ENCODE measurements at regions not wholly inside any gene's neighbourhood (a gene's known extent, or its start where the extent isn't known, plus 50 kb on each side); places are given as distances from the start of the nearest gene placed in this dataset.
"Not testable (repeated sequence)": the region's sequence is repeated elsewhere in the genome, so short reads cannot be mapped to it uniquely, and the experiment has no call there.

GRCh38 chr6:166803471-166803870, 152.9 kb downstream of the RNASET2 start:
- Histone ChIP-seq H3K4me1 (no peaks in the 10 kb centered on the region), H3K9me3 (peaks cover 14% of the 10 kb centered on the region), H3K27ac (no peak overlapping the region), H3K4me3 (no peak overlapping the region), H3K36me3 (no peaks in the 10 kb centered on the region), H3K27me3 (no peaks in the 10 kb centered on the region)
- no peak for DNase-seq
- TF ChIP-seq CTCF (IDR thresholded peaks at IDR 0.05), result no peak
- ATAC-seq, result no peak
- intact Hi-C loops (cut with DNase I), result no loop called here

GRCh38 chr6:166802401-166802800, 153.9 kb downstream of the RNASET2 start:
- DNase-seq, result no peak
- Histone ChIP-seq H3K4me3 (no peak overlapping the region), H3K27ac (no peak overlapping the region), H3K27me3 (no peaks in the 10 kb centered on the region), H3K9me3 (peaks cover 14% of the 10 kb centered on the region), H3K4me1 (no peaks in the 10 kb centered on the region), H3K36me3 (no peaks in the 10 kb centered on the region)
- no peak for TF ChIP-seq CTCF (IDR thresholded peaks at IDR 0.05)
- intact Hi-C loops (cut with DNase I), result no loop called here
- ATAC-seq, result no peak

- TF ChIP-seq CTCF (IDR thresholded peaks at IDR 0.05), result no peak
- ATAC-seq, result no peak
Measured at GRCh38 chr6:166800137-166800536, 156.2 kb downstream of the RNASET2 start.

GRCh38 chr6:166798652-166799051, 157.7 kb downstream of the RNASET2 start:
- Histone ChIP-seq H3K4me1 (no peaks in the 10 kb centered on the region), H3K9me3 (no peaks in the 10 kb centered on the region), H3K27me3 (no peaks in the 10 kb centered on the region), H3K27ac (no peak overlapping the region), H3K4me3 (no peak overlapping the region), H3K36me3 (no peaks in the 10 kb centered on the region)
- intact Hi-C loops (cut with DNase I), result no loop called here
- no peak for ATAC-seq
- no peak for TF ChIP-seq CTCF (IDR thresholded peaks at IDR 0.05)
- no peak for DNase-seq

More at GRCh38 chr6:166800137-166800536, 156.2 kb downstream of the RNASET2 start:
- Histone ChIP-seq H3K36me3 (no peaks in the 10 kb centered on the region), H3K27ac (no peak overlapping the region), H3K27me3 (no peaks in the 10 kb centered on the region), H3K4me3 (no peak overlapping the region), H3K4me1 (no peaks in the 10 kb centered on the region), H3K9me3 (no peaks in the 10 kb centered on the region)
- DNase-seq, result no peak
- intact Hi-C loops (cut with DNase I), result no loop called here

GRCh38 chr6:166796610-166797009, 159.7 kb downstream of the RNASET2 start:
- no peak overlapping the region for H3K27ac ChIP-seq
- H3K9me3 ChIP-seq, result no peaks in the 10 kb centered on the region
- TF ChIP-seq CTCF (IDR thresholded peaks at IDR 0.05), result no peak
- intact Hi-C loops (cut with DNase I), result no loop called here
- H3K4me3 ChIP-seq, result no peak overlapping the region
- no peaks in the 10 kb centered on the region for H3K27me3 ChIP-seq
- DNase-seq (no peak), ATAC-seq (peak; percentile 29)
- no peaks in the 10 kb centered on the region for H3K4me1 ChIP-seq
- H3K36me3 ChIP-seq, result no peaks in the 10 kb centered on the region

GRCh38 chr6:166795879-166796278, 160.5 kb downstream of the RNASET2 start:
- Histone ChIP-seq H3K27me3 (no peaks in the 10 kb centered on the region), H3K36me3 (no peaks in the 10 kb centered on the region), H3K9me3 (no peaks in the 10 kb centered on the region), H3K4me3 (no peak overlapping the region), H3K4me1 (no peaks in the 10 kb centered on the region), H3K27ac (no peak overlapping the region)
- intact Hi-C loops (cut with DNase I), result no loop called here
- ATAC-seq, result no peak
- no peak for DNase-seq
- TF ChIP-seq CTCF (IDR thresholded peaks at IDR 0.05), result no peak

- ATAC-seq; H3K4me3 ChIP-seq; H3K27me3 ChIP-seq; H3K27ac ChIP-seq; H3K9me3 ChIP-seq; DNase-seq; intact Hi-C loops (cut with DNase I); H3K4me1 ChIP-seq; H3K36me3 ChIP-seq: not testable (repeated sequence)
Measured at GRCh38 chr6:166790808-166791207, 163.8 kb upstream of the RPS6KA2 start.

GRCh38 chr6:166788846-166789529, 161.9 kb upstream of the RPS6KA2 start:
- ATAC-seq; DNase-seq; H3K27me3 ChIP-seq; H3K9me3 ChIP-seq; H3K4me1 ChIP-seq; H3K4me3 ChIP-seq; H3K27ac ChIP-seq; H3K36me3 ChIP-seq; intact Hi-C loops (cut with DNase I): not testable (repeated sequence)

Measured in upper lobe of right lung (tissue), 1 donor.